ENCODE measurements at regions not wholly inside any gene's neighbourhood (a gene's known extent, or its start where the extent isn't known, plus 50 kb on each side); places are given as distances from the start of the nearest gene placed in this dataset.

GRCh38 chr11:112318184-112318591, 57.5 kb upstream of the PLET1 start:
- H3K4me1 ChIP-seq (ENCODE audit: control insufficient read depth in 4 of 4, insufficient read depth in 4 of 4, low read length in 3 of 4) = peaks cover 5 to 34% (median 15%) of the 10 kb centered on the region in 4 donors
- 83% methylated on average over 1 of the region's 1 CpG for WGBS
- no peak overlapping the region for H3K27ac ChIP-seq (ENCODE audit: low read depth in 1 of 2, low read length in 2 of 2)
- no peak overlapping the region for H3K9ac ChIP-seq (ENCODE audit: low read depth in 1 of 2, low read length in 2 of 2)
- H3K36me3 ChIP-seq (ENCODE audit: control insufficient read depth in 4 of 4, insufficient read depth in 3 of 4, low read depth in 1 of 4, low read length in 3 of 4) = no peaks in the 10 kb centered on the region
- TF ChIP-seq REST (IDR thresholded peaks at IDR 0.05) (no peak), ZBTB33 (IDR thresholded peaks at IDR 0.05) (no peak), HNF4A (conservative IDR thresholded peaks at IDR 0.05) (no peak), FOXA1 (IDR thresholded peaks at IDR 0.05) (no peak), CTCF (IDR thresholded peaks at IDR 0.05; ENCODE audit: low read depth, low read length, missing input control) (no peak), RAD21 (IDR thresholded peaks at IDR 0.05) (no peak), YY1 (IDR thresholded peaks at IDR 0.05) (no peak), TAF1 (conservative IDR thresholded peaks at IDR 0.05) (no peak), FOXA2 (IDR thresholded peaks at IDR 0.05) (no peak), RXRA (IDR thresholded peaks at IDR 0.05) (no peak), NR2F2 (IDR thresholded peaks at IDR 0.05) (no peak)
- no peaks in the 10 kb centered on the region for H3K9me3 ChIP-seq (ENCODE audit: control insufficient read depth in 4 of 4, low read length in 3 of 4)
- no peaks in the 10 kb centered on the region for H3K27me3 ChIP-seq (ENCODE audit: control insufficient read depth in 4 of 4, insufficient read depth in 4 of 4, low read length in 3 of 4)
- no peak overlapping the region for H3K4me3 ChIP-seq (ENCODE audit: low read depth in 1 of 3, low read length in 3 of 3)
- DNase-seq (ENCODE audit: low spot score) = no peak

GRCh38 chr11:112318661-112319060, 58.0 kb upstream of the PLET1 start:
- no peaks in the 10 kb centered on the region for H3K27me3 ChIP-seq (ENCODE audit: control insufficient read depth in 4 of 4, insufficient read depth in 4 of 4, low read length in 3 of 4)
- H3K4me3 ChIP-seq (ENCODE audit: low read depth in 1 of 3, low read length in 3 of 3) = no peak overlapping the region
- no peaks in the 10 kb centered on the region for H3K9me3 ChIP-seq (ENCODE audit: control insufficient read depth in 4 of 4, low read length in 3 of 4)
- no peak overlapping the region for H3K9ac ChIP-seq (ENCODE audit: low read depth in 1 of 2, low read length in 2 of 2)
- H3K4me1 ChIP-seq (ENCODE audit: control insufficient read depth in 4 of 4, insufficient read depth in 4 of 4, low read length in 3 of 4) = peaks cover 5 to 34% (median 15%) of the 10 kb centered on the region in 4 donors
- no peaks in the 10 kb centered on the region for H3K36me3 ChIP-seq (ENCODE audit: control insufficient read depth in 4 of 4, insufficient read depth in 3 of 4, low read depth in 1 of 4, low read length in 3 of 4)
- no peak overlapping the region for H3K27ac ChIP-seq (ENCODE audit: low read depth in 1 of 2, low read length in 2 of 2)
- WGBS = 87% methylated on average over 1 of the region's 1 CpG
- DNase-seq (ENCODE audit: low spot score) = no peak
- no peak for TF ChIP-seq HNF4G (IDR thresholded peaks at IDR 0.05)
- no peak for TF ChIP-seq EGR1 (IDR thresholded peaks at IDR 0.05; ENCODE audit: low read depth in 2 of 2)
- TF ChIP-seq MAX (IDR thresholded peaks at IDR 0.05) = peak; percentile 16
- TF ChIP-seq SP1 (IDR thresholded peaks at IDR 0.05) = peak; percentile 10
- TF ChIP-seq JUND (IDR thresholded peaks at IDR 0.05) = peak in 1 of 2 donors; percentile 9
- TF ChIP-seq RAD21 (IDR thresholded peaks at IDR 0.05) = peak in 1 of 2 donors; percentile 38
- peak in 1 of 2 donors; percentile 20 for TF ChIP-seq HNF4A (conservative IDR thresholded peaks at IDR 0.05)
- TF ChIP-seq NR2F2 (IDR thresholded peaks at IDR 0.05) = no peak
- peak; percentile 67 for TF ChIP-seq FOXA2 (IDR thresholded peaks at IDR 0.05)
- TF ChIP-seq REST (IDR thresholded peaks at IDR 0.05) = no peak
- TF ChIP-seq RXRA (IDR thresholded peaks at IDR 0.05) = peak in 1 of 2 donors; percentile 38
- no peak for TF ChIP-seq TAF1 (conservative IDR thresholded peaks at IDR 0.05)
- TF ChIP-seq ATF3 (IDR thresholded peaks at IDR 0.05) = no peak
- TF ChIP-seq GABPA (IDR thresholded peaks at IDR 0.05 in 1 of 2, conservative IDR thresholded peaks at IDR 0.05 in 1 of 2) = no peak
- no peak for TF ChIP-seq CTCF (IDR thresholded peaks at IDR 0.05; ENCODE audit: low read depth, low read length, missing input control)
- peak; percentile 84 for TF ChIP-seq YY1 (IDR thresholded peaks at IDR 0.05)

Measured in liver (tissue), 8 donors.